ENCODE measurements at regions not wholly inside any gene's neighbourhood (a gene's known extent, or its start where the extent isn't known, plus 50 kb on each side); places are given as distances from the start of the nearest gene placed in this dataset.

DNA sequence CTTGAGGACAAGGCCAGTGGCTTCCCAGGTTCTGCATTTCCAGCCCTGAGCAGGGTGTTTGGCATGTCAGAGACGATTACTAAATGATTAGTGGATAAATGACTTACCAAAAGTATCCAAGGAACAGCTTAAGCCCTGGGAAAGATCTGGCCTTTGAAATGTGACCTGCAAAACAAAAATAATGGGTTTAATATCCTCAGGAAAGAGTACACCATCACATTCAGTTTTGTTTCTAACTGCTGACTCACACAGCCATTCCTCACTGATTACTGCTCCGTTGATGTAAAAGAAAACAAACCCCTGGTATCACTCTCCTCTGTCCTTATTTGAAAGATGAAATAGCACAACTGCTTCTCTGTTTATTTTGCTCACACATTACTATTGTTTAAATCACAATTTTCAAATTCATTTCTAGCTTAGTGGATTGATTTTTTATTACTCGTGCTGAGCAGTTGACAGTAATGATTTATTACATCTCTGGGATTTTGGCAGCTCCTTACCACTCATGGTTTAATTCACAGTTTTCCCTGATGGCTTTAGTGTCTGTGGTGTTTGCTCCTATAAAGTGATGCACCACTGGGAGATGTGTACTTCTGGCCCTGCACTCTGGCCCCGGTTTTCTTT is 117.0 kb downstream of the CBLL2 start:
- TF ChIP-seq FOXA1 (IDR thresholded peaks at IDR 0.05; ENCODE audit: borderline replicate concordance) (no peak), JUNB (CRISPR knock-in tag; conservative IDR thresholded peaks at IDR 0.05) (no peak), KLF6 (CRISPR knock-in tag; IDR thresholded peaks at IDR 0.05; ENCODE audit: borderline replicate concordance) (no peak), ZBTB1 (CRISPR knock-in tag; IDR thresholded peaks at IDR 0.05; ENCODE audit: borderline replicate concordance, low read depth) (no peak), FOXK1 (CRISPR knock-in tag; IDR thresholded peaks at IDR 0.05; ENCODE audit: borderline replicate concordance) (no peak), SMARCA4 (IDR thresholded peaks at IDR 0.05) (no peak)
- TF ChIP-seq, protein P1, sequence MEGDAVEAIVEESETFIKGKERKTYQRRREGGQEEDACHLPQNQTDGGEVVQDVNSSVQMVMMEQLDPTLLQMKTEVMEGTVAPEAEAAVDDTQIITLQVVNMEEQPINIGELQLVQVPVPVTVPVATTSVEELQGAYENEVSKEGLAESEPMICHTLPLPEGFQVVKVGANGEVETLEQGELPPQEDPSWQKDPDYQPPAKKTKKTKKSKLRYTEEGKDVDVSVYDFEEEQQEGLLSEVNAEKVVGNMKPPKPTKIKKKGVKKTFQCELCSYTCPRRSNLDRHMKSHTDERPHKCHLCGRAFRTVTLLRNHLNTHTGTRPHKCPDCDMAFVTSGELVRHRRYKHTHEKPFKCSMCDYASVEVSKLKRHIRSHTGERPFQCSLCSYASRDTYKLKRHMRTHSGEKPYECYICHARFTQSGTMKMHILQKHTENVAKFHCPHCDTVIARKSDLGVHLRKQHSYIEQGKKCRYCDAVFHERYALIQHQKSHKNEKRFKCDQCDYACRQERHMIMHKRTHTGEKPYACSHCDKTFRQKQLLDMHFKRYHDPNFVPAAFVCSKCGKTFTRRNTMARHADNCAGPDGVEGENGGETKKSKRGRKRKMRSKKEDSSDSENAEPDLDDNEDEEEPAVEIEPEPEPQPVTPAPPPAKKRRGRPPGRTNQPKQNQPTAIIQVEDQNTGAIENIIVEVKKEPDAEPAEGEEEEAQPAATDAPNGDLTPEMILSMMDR (IDR thresholded peaks at IDR 0.05 in 2 of 3, conservative IDR thresholded peaks at IDR 0.05 in 1 of 3; ENCODE audit: insufficient read depth in 2 of 3, low read depth in 1 of 3, low read length in 3 of 3), result no peak
